HG02870 (cell line): ENCODE measurements at regions not wholly inside any gene's neighbourhood (a gene's known extent, or its start where the extent isn't known, plus 50 kb on each side); places are given as distances from the start of the nearest gene placed in this dataset.

Experiments used
- ATAC-seq: cut with Tn5 transposase; IDR thresholded peaks from one replicate; pipeline ENCODE4 v1.9.1; 2021; ENCODE audit warnings: mild to moderate bottlenecking, moderate library complexity; ENCODE audit not compliant: unreplicated experiment

DNA sequence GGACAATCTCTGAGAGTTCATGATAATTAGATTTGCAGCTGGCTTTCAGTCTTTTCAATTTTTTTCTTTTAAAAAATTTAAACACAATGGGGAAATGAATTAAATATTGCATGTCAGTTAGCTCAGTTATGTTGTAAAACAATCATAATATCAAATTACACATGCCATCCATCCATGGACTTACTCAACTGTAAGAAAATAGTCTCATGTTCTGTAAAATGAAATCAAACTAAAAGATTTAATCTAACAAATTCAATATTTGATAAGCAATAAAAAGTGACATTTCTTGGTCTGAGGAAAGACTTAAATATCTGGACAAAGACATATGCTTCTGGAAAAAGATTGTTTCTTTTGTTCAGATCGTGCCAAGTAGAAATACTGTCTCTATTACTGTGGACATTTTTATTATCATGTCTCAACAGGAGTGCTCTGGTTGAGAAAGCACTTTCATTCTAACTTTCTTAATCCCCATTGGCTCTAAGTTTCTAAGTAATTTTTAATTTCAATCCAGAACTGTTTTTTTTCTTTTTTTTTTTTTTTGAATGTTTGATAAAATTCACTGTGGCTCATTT lies 179.2 kb upstream of the FAM3C start:
- no peak for ATAC-seq

DNA sequence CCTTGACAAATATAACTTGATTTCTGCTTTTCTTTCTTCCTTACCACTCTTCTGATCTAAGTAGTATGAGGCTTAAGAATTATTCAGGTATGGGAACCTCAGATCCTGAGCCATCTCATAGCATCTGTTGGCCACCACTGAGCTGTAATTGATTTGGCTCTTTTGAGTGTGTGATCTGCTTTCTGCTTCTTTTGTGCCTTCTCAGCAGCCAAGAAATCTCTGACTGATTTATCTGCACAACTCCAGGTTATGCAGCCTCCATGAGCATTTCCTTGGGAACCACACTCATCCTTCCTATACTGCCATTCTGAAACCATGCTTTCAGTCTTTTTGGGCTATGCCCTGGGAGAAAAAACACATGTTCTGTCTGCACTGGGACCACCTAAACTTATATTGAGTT lies 178.0 kb upstream of the FAM3C start:
- no peak for ATAC-seq

DNA sequence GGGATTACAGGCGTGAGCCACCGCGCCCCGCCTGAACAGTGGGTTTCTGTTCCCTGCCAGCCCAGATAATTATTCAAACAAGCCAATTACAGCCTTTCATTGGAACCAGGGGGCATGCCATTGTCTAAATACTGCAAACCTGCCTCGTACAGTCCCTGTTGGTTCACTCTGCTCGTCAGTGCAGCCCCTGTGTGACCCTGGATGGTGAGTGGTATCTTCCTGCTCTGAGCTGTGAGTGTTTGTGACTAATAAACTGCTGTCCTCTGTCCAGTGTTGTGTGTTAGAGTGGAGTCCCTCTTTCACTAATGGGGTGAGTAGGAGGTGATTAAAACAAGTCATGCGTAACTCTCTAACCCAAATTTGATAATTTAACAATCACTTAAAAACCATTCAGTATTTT lies 176.5 kb upstream of the FAM3C start:
- ATAC-seq: no peak

DNA sequence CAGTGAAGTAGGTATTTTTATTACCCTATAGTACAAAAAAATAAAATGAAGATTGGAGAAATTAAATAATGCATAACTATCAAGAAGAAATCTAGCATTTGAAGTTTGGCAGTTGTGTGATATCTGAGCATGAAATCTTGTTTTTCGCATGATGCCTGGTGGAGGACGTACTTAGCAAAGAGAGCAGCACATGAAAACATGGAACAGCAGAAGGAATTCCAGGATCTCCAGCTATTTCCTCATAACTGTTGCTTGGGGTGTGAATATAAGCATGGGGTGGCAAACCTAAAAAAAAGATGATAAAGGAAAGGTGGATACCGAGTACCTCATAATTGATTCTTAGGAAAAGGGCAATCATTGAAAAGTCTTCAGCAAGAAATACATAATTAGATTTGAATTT lies 174.3 kb upstream of the FAM3C start:
- no peak for ATAC-seq

DNA sequence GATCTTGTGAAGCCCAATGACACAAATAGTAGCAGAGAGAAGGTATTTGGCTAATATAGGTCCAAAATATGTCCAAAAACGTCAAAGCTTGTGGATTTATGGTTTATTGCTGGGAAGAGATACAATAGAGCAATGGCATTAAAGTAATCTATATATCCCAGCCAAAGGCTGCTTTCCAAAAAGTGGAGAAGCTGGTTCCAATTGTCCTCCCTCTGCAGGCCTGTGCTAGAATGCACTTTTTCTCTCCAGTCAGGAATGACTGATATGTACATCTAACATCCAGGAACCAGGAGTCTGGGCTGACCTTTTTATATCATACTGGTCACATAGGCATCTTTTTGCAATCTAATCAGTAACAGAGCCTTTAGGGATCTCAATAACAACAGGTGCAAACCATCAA lies 167.1 kb upstream of the FAM3C start:
- no peak for ATAC-seq

DNA sequence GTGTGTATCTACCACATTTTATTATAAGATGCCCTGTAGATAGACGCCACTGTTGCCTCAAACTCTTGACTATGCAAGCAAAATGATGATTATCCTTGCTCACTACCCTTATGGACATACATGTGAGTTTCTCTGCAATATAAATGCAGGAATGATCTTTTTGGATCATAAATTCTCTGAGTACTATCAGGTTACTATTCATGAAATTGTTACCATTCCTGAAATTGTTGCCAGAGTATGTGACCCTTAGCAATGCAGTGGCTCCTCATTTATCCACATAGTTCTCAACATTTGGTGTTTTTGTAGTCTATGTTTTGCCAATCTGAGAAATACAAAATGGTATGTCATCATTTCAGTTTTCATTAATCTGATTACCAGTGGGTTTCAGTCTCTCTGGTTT lies 166.2 kb upstream of the FAM3C start:
- no peak for ATAC-seq

DNA sequence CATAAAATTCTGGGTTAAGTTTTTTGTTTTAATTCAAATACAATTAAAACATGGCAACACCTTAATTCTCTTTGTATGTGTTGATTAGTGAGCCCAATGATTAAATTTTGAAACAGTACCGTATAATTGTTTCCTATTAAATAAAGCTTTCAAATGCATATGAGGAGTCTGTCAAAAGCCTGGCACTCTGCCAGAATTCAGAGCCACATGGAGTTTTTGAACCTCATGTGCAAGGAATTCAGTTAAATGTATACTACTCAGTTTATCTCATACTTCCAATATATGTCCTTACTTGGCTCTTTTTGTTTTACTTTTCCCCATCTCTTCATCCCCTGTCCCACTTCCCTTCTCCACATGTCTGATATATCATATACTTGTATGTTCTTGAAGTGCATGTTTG lies 165.6 kb upstream of the FAM3C start:
- ATAC-seq: no peak

DNA sequence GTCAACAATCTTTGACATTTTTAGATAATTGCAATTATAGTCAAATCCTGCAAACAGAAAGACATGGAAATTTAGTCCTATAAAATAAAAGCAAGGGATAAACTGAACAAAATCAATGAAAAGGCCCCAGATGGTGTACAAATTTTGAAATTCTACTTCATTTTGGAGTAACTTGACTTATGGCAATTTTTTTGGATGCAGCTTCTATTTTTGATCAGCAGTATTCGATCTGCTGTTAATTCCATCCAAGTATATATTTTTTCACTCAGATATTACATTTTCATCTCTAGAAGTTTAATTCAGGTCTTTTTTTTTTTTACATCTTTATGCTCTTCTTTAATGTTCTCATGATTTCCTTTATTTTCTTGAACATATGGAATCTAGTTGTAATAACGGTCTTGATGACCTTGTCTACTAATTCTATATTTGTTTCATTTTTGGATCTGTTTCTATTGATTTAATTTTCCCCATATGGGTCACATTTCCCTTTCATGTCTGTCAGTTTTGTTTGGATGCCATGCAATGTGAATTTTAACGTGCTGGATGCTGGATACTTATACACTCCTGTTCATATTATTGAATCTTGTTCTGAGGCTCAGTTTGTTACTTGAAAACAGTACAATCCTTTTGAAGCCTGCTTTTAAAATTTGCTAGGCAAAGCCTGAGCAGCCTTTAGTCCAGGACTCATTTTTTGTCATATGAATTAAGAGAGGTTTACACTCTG lies 164.3 kb upstream of the FAM3C start:
- no peak for ATAC-seq

DNA sequence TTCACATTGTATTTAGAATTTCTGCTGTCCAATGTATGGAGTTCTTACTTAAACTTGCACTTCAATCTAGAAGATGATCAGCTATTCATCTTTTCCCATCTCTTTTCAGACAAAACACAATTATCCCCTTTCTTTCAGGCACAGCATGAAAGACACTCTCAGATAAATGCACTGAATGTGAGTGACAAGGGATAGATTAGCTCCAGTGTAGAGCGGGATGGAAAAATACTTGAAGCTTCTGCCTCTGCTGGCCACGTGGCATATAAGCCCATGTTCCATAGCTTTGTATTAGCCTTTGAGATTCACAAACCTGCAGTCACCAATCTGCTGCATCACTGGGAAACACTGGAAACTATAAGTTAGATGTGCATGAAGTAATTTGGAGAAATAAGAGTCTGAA lies 162.2 kb upstream of the FAM3C start:
- no peak for ATAC-seq

DNA sequence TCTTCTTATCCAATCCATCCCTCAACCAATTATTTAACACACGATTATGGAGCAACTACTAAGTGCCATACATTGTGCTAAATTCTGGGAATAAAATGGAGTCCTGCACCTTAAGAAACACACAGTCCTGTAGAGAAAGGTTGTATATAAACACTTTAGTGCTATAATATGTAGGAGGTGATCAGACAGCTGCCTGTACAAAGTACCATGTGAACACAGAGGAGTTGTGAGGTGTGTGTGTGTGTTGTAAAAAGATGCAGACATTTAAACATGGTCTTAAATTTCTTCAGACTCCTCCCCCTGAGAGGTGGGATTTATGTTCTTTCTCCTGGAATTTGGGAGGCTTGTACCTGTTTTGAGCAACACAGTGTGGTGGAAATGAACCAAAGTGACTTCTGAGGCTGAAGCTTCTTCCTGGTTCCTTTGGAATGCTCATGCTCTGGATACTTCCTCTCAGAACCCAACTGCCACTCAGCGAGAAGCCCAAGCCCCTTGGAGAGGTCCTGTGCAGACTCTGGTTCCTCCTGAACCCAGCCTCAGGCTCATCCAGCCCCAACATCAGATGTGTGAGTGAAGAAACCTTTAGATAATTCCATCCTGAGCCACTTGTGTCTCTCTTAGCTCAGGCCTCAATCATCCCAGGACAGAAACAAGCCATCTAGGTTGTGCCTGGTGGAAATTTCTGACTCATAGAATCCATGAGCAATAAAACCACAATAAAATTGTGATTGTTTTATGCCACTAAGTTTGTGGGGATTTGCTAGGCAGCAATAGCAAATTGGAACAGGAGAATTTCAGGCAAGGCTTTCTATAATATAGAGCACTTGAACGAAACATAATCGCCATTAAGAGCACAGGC lies 161.2 kb upstream of the FAM3C start:
- no peak for ATAC-seq

DNA sequence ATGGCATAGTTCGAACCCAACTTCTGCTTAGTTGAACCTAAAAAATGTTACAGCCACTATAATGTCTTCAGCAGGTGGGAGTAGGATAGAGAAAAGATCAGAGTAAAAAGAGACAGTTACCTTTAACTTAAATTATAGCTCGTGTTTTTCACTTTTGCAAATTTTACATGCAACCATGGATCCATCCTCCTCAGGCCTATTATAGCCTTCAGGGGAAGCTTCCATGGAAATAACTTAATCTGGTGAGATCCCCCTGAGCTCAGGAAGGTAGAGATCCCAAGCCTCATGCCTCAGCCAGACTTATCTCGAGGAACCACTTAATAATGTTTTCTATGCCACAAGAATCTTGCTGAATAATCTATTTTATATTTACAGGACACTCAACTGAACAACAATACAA lies 159.4 kb upstream of the FAM3C start:
- ATAC-seq: no peak

DNA sequence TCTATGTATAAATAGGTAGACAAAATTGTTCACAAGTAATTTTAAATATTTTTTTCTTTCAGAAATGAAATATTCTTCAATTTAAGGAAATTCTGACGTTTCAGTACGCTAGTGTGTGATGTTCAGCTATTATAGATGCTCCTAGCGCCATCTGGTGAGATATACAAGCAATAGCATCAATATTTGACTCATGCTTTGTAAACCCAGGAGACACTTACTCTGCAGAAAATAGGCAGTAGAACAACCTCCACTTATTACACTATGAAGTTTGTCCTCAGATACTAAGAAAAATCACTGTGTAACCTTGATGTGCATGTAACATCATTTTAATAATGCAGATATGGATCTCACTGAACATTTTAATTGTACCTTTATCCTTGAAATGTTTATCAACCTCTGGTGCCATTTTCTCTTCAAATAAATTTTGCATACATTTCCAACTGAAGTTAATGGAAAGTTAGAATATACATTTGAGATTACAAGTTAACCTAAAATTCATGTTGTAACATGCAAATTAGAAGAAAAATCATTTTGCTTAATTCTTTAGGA lies 151.5 kb upstream of the FAM3C start:
- no peak for ATAC-seq

DNA sequence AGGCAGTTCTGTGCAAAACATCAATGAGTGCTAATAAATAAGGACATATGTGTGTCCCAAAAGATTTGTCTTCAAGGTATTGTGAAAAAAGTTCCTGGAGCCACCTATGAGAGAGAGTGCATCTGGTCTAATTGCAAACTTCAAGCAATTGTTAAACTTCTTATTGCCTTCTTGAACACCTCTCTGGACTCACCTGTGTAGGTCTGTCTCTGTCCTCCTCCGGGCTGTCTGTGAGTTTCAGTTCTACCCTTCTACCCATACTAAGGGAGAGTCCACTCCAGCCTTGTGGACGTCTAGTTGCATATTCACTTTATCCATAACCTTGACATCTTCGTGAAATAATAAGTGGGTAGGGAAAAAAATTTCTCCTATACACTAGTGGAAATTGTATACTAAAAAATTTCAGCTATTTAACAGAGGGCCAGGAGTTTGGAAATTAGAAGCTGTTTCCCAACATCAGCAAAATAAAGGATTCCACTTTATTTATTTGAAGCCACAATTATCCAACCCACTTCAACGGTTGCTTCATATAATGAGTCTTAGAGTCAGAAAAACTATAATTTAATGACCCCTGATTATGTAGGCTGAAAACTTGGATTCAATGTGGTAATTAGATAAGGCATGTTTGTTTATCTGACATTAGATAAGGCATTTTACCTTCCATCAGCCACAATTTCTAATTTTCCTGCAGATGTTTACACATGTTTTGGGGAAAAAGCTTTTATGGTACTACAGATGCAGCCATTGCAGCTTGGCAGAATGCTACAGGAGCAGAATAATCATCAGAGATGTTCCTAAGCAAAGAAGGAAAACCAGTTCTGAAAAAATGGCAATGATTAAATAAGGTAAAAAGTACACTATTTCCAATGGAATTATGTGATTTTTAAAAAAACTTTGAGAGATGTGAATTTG lies 150.8 kb upstream of the FAM3C start:
- no peak for ATAC-seq

DNA sequence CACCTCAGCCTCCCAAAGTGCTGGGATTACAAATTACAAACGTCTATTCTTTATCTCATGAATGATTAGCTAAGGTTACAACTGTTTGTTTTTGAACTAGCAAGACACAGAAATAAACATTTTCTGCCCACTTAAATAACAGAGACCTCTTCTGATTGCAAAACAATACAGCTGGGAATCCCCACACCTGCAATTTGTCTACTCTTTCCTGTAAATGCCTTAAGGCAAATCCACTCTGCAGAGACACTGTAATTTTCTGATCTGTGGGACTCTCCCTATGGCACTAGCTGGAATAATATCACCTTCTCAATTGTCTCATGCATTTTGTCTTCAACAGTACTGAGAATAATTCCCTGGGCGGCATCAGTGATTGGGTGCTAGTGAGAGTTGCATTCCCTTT lies 149.3 kb upstream of the FAM3C start:
- no peak for ATAC-seq

DNA sequence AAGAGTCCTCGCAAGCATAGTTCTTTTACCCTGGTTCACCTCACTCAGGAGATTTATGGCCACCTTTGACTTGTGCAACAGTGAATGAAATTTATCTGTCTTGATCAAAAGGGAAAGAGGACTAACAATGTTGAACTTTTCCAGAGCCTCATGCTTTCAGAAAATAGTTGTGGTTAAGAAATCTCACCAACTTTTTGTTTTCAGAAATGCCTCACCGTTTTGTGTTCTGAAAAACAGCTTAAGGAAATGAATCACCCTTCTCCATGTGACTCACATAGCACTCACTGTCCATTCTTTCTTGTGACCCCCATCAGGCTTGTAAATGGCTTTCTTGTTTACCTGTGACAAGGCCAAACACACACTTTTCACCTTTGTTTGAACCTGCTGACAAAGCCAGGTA lies 148.6 kb upstream of the FAM3C start:
- ATAC-seq: peak; percentile 77

DNA sequence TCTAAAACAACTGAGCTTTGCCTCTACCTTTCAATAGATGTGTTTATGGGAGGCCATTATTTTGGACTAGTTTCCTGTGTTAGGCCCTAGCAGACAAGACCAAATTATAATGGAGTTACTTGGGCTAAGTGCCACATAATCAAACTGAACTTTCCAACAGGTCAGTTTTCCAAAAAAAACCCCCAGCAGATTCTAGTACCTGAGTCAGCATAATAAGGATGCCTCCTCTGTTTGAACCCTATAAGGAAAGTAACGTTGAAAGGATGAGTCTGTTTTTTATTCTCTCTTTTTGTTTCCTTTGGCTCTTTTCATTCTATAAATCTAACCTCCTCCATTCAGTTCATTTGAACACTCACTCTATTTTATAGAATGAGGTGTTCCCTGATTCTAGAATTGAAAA lies 148.1 kb upstream of the FAM3C start:
- no peak for ATAC-seq

DNA sequence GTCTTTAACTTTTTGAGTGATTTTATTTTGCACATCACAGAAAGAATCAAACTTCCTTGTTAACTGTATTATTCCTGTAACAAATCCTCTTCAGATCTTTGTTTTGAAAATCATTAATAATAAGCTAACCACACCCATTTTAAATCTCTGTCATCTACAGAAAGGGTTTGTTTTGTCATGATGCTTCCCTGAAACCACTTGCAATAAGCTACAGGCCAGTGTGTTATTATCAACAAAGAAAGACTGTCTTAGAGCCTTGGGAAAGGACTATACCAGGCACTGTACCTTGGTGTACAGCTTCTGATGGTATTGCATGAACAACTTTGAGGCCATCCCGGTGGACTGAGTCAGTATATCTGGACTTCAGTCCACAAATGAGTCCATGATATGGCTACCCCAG lies 145.3 kb upstream of the FAM3C start:
- no peak for ATAC-seq

DNA sequence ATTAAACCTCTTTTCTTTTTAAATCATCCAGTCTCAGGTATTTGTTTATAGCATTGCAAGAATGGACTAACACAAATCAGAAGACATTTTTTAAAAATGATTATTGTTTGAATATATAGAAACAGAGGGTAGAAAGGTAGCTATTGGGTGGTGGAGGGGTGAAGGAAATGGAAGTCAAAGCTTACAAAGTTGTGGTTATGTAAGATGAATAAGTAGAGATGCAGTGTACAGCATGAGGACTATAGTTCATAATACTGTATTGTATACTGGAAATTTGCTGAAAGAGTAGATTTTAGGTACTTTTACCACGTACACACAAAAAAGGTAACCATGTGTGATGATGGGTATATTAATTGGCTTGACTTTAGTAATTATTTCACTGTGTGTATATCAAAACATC lies 144.0 kb upstream of the FAM3C start:
- no peak for ATAC-seq

DNA sequence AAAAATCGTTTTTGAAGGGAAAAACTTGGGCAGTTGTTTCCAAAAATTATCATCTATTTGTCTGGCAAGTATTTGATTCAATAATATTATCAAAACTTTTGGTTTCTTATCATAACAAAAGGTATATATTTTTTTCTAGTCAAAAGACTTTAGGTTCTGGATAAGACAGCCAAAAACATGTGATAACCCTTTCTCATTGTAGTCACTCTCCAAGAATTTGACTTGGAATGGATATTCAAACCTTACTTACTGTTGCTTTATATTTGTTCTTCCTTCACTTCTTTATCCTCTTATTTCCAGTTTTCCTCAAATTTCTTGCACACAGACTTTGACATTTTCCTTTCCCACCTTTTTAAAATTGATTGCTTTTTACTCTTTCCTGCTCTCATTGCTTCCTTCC lies 140.9 kb upstream of the FAM3C start:
- no peak for ATAC-seq

DNA sequence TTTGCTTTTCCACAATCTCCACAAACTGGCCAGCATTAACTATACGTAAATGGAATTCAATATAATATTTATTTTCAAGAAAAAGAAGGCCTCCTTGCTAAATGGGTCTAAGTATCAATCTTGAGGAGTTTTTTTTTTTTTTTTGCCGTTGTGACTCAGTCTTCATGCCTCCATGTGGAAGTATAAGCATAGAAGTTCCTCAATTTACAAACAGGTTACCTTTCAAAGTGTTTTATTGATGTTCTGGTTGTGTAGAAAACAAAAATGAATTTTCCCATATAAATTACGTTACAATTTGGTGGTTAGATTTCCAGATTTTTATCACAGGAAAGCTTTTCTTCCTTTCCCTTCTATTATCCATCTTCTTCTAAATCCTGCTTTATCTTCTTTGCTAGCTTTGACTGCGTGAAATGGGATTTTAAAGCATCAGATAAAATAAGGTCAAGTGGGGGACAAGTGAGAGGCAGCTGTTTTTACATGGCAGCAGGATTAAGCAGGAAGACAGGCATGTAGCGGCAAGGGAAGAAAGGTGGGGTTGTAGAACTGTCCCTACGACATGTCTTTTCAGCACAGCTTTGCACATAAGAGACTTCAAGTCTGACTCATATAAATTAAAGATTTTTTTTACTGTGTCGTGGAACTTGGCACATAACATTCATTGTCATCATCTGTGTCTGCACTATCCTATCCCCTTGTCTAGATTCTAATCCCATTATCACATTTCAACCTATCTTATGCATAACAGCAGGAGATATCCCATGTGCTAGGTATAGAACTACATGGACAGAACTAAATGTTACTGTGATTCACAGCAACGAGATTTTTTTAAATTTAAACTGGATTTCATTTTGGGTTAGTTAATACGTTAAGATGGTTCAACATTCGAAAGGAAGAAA lies 135.3 kb upstream of the FAM3C start:
- no peak for ATAC-seq
